ENCODE measurements at regions not wholly inside any gene's neighbourhood (a gene's known extent, or its start where the extent isn't known, plus 50 kb on each side); places are given as distances from the start of the nearest gene placed in this dataset.

DNA sequence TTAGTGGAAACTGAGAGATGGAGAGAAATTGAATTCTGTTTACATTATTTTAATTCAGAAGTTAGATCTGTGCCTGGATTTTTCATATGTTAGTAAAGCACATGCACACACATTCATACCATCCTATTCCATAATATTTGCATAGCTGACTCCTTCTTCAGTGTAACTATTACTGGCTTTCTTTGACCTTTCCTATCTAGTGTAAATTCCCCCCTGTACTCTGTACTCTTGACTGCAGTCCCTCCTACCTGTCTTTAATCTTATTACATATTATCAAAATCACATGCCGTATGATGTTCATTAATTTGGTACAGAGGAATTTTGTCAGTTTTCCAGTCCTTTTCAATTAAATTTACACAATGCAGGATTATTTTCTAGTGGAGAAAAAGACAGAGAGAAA, 417.0 kb upstream of the SOX5 start:
- Histone ChIP-seq H3K9me3 (ENCODE audit: control extremely low read depth in 1 of 3, control insufficient read depth in 2 of 3, insufficient read depth in 1 of 3, low read length in 2 of 3) (no peaks in the 10 kb centered on the region), H2AFZ (ENCODE audit: insufficient read depth, low read depth, low read length, poor library complexity, severe bottlenecking) (no peak overlapping the region), H3K79me2 (ENCODE audit: control insufficient read depth, insufficient read depth, low read length) (no peaks in the 10 kb centered on the region), H3K27ac (ENCODE audit: low read length in 2 of 2) (no peak overlapping the region), H3K9ac (ENCODE audit: low read length) (no peak overlapping the region), H3K4me1 (ENCODE audit: control insufficient read depth in 2 of 2, insufficient read depth in 2 of 2, low read length in 2 of 2) (peaks cover 5 to 11% of the 10 kb centered on the region in 2 donors), H3K36me3 (replicated peaks in 1 of 2; ENCODE audit: control extremely low read depth in 1 of 2, control insufficient read depth in 1 of 2, extremely low read depth in 1 of 2, insufficient read depth in 2 of 2, low read length in 1 of 2) (no peaks in the 10 kb centered on the region), H3K4me2 (replicated peaks; ENCODE audit: low read depth, low read length, poor library complexity, severe bottlenecking) (no peak overlapping the region), H3K27me3 (replicated peaks in 1 of 4; ENCODE audit: control extremely low read depth in 1 of 4, control insufficient read depth in 3 of 4, insufficient read depth in 4 of 4, low read length in 3 of 4) (no peaks in the 10 kb centered on the region), H4K20me1 (ENCODE audit: control insufficient read depth, insufficient read depth, low read length, poor library complexity, severe bottlenecking) (no peaks in the 10 kb centered on the region), H3K4me3 (ENCODE audit: control extremely low read depth in 1 of 5, extremely low read depth in 1 of 5, insufficient read depth in 1 of 5, low read depth in 2 of 5, low read length in 4 of 5) (no peak overlapping the region)
- H3K9me3 Mint-ChIP-seq (ENCODE audit: insufficient read depth): no peaks in the 10 kb centered on the region
- ATAC-seq (ENCODE audit: low read depth) (no peak), DNase-seq (no peak)
- H3K4me1 Mint-ChIP-seq: peaks cover 19% of the 10 kb centered on the region
- CTCF ChIA-PET: interaction anchor here (0.9 kb wide), 1 partner anchor 412 kb away, joined by 3 read pairs; no protein-coding TSS in a partner anchor
- POLR2A ChIA-PET: no interaction called here
- WGBS (ENCODE audit: insufficient coverage): no CpG with 5 or more reads among the region's 1 CpG
- intact Hi-C loops (cut with micrococcal nuclease): no loop called here
- no peak for TF ChIP-seq EZH2 (IDR thresholded peaks at IDR 0.05; ENCODE audit: borderline replicate concordance, insufficient read depth, low read depth, low read length, poor library complexity, severe bottlenecking)
- TF ChIP-seq, protein P1, sequence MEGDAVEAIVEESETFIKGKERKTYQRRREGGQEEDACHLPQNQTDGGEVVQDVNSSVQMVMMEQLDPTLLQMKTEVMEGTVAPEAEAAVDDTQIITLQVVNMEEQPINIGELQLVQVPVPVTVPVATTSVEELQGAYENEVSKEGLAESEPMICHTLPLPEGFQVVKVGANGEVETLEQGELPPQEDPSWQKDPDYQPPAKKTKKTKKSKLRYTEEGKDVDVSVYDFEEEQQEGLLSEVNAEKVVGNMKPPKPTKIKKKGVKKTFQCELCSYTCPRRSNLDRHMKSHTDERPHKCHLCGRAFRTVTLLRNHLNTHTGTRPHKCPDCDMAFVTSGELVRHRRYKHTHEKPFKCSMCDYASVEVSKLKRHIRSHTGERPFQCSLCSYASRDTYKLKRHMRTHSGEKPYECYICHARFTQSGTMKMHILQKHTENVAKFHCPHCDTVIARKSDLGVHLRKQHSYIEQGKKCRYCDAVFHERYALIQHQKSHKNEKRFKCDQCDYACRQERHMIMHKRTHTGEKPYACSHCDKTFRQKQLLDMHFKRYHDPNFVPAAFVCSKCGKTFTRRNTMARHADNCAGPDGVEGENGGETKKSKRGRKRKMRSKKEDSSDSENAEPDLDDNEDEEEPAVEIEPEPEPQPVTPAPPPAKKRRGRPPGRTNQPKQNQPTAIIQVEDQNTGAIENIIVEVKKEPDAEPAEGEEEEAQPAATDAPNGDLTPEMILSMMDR (IDR thresholded peaks at IDR 0.05): no peak
- H3K4me3 Mint-ChIP-seq: no peak overlapping the region
- H3K27me3 Mint-ChIP-seq: no peaks in the 10 kb centered on the region
- no peak overlapping the region for H3K27ac Mint-ChIP-seq

- no peak overlapping the region for H3K4me2 ChIP-seq (replicated peaks; ENCODE audit: low read depth, low read length, poor library complexity, severe bottlenecking)
- H3K4me1 Mint-ChIP-seq: peaks cover 33% of the 10 kb centered on the region
- H3K36me3 ChIP-seq (replicated peaks in 1 of 2; ENCODE audit: control extremely low read depth in 1 of 2, control insufficient read depth in 1 of 2, extremely low read depth in 1 of 2, insufficient read depth in 2 of 2, low read length in 1 of 2): no peaks in the 10 kb centered on the region
- ATAC-seq (ENCODE audit: low read depth) (no peak), DNase-seq (no peak)
- H3K27me3 ChIP-seq (replicated peaks in 1 of 4; ENCODE audit: control extremely low read depth in 1 of 4, control insufficient read depth in 3 of 4, insufficient read depth in 4 of 4, low read length in 3 of 4): no peaks in the 10 kb centered on the region
- no peak overlapping the region for H3K9ac ChIP-seq (ENCODE audit: low read length)
- no peak overlapping the region for H3K27ac Mint-ChIP-seq
- H3K4me3 ChIP-seq (ENCODE audit: control extremely low read depth in 1 of 5, extremely low read depth in 1 of 5, insufficient read depth in 1 of 5, low read depth in 2 of 5, low read length in 4 of 5): no peak overlapping the region
- no peak overlapping the region for H2AFZ ChIP-seq (ENCODE audit: insufficient read depth, low read depth, low read length, poor library complexity, severe bottlenecking)
- no peak overlapping the region for H3K27ac ChIP-seq (ENCODE audit: low read length in 2 of 2)
- ChIA-PET POLR2A (no interaction called here), CTCF (no interaction called here)
- TF ChIP-seq EZH2 (IDR thresholded peaks at IDR 0.05; ENCODE audit: borderline replicate concordance, insufficient read depth, low read depth, low read length, poor library complexity, severe bottlenecking): no peak
- TF ChIP-seq, protein P1 (IDR thresholded peaks at IDR 0.05): no peak
- H3K9me3 ChIP-seq (ENCODE audit: control extremely low read depth in 1 of 3, control insufficient read depth in 2 of 3, insufficient read depth in 1 of 3, low read length in 2 of 3): no peaks in the 10 kb centered on the region
- peaks cover 15 to 25% of the 10 kb centered on the region in 2 donors for H3K4me1 ChIP-seq (ENCODE audit: control insufficient read depth in 2 of 2, insufficient read depth in 2 of 2, low read length in 2 of 2)
- H3K27me3 Mint-ChIP-seq: no peaks in the 10 kb centered on the region
- no peaks in the 10 kb centered on the region for H3K9me3 Mint-ChIP-seq (ENCODE audit: insufficient read depth)
- WGBS (ENCODE audit: insufficient coverage): no CpG with 5 or more reads among the region's 2 CpGs
- intact Hi-C loops (cut with micrococcal nuclease): loop anchor here (5.0 kb wide), 2 partner anchors 197 to 232 kb away; no protein-coding TSS in a partner anchor
- H4K20me1 ChIP-seq (ENCODE audit: control insufficient read depth, insufficient read depth, low read length, poor library complexity, severe bottlenecking): no peaks in the 10 kb centered on the region
- no peak overlapping the region for H3K4me3 Mint-ChIP-seq
- H3K79me2 ChIP-seq (ENCODE audit: control insufficient read depth, insufficient read depth, low read length): no peaks in the 10 kb centered on the region
Observed at GRCh38 chr12:24364921-24365320, 415.5 kb upstream of the SOX5 start.
